HCT116 (cell line): ENCODE measurements at regions not wholly inside any gene's neighbourhood (a gene's known extent, or its start where the extent isn't known, plus 50 kb on each side); places are given as distances from the start of the nearest gene placed in this dataset.

ENCODE experiments used
- ATAC-seq: fragments of 200-7000 bp; cut with Tn5 transposase; 2 replicates; pipeline ENCODE4 v1.9.1; 2020; ENCODE audit warnings: mild to moderate bottlenecking, moderate library complexity
- BruUV-seq: library from RNA; stranded (reverse); fragments of 400-500 nt; replicated peaks from 2 replicates; lab custom pipeline; 2021; lab: Mats Ljungman, UMichigan
- CTCF ChIA-PET: fragments of 300-600 bp; sonication (Branson Sonifier 250); formaldehyde crosslinking; loops from one replicate; lab custom pipeline; 2021; ENCODE audit warnings: antibody characterized with exemption; lab: Charles Lee
- POLR2A ChIA-PET: fragments of 300-600, 350-600 bp; sonication (Branson Sonifier 250); formaldehyde crosslinking; loops from one replicate; lab custom pipeline; 2021; ENCODE audit warnings: antibody characterized with exemption; lab: Charles Lee
- RAD21 ChIA-PET, 2 experiments: fragments of 300-600 bp; sonication (Branson Sonifier 250); formaldehyde crosslinking; loops; one replicate each; lab custom pipeline; 2023; ENCODE audit warnings: low total read pairs in 2 of 2; ENCODE audit not compliant: uncharacterized antibody in 2 of 2, unreplicated experiment in 2 of 2, low non-redundant PET in 1 of 2; lab: Charles Lee
- DNase-seq: peaks from one replicate; pipeline ENCODE4 v3.0.0-alpha.2; 2010; ENCODE audit warnings: low read depth, low spot score
- H2AFZ ChIP-seq: fragments of 200-600 bp; shearing (Covaris generic), sonication (generic); 2 replicates; pipeline ENCODE4 v1.6.1; 2017; ENCODE audit warnings: low read depth, mixed run types, mixed read lengths, antibody characterized with exemption, low read length; ENCODE audit not compliant: poor library complexity, severe bottlenecking
- H3K27ac ChIP-seq: 2 replicates; pipeline ENCODE4 v1.5.1; 2012; ENCODE audit warnings: low read depth, low read length
- H3K27me3 ChIP-seq: fragments of 200-600 bp; sonication (generic); 2 replicates; pipeline ENCODE4 v1.6.1; 2016; ENCODE audit warnings: mixed run types, low read length, mixed read lengths; ENCODE audit not compliant: insufficient read depth
- H3K36me3 ChIP-seq, 2 experiments: fragments of 200-500 bp in 1 of 2; fragments of 200-600 bp in 1 of 2; sonication (Bioruptor generic) in 1 of 2; sonication (generic) in 1 of 2; 2 replicates each; pipeline versions ENCODE4 v1.5.1 to v1.6.1; 2014 to 2016; ENCODE audit warnings: low read length in 2 of 2, inconsistent platforms in 1 of 2, mixed read lengths in 1 of 2, mixed run types in 1 of 2; ENCODE audit not compliant: insufficient read depth in 2 of 2, control insufficient read depth in 1 of 2
- H3K4me1 ChIP-seq, 2 experiments: fragments of 200-600 bp in 1 of 2; sonication (generic) in 1 of 2; 2 replicates each; pipeline versions ENCODE4 v1.5.1 to v1.6.1; 2012 to 2017; ENCODE audit warnings: low read length in 2 of 2, inconsistent platforms in 1 of 2, mild to moderate bottlenecking in 1 of 2, mixed read lengths in 1 of 2, mixed run types in 1 of 2, moderate library complexity in 1 of 2; ENCODE audit not compliant: insufficient read depth in 2 of 2, control insufficient read depth in 1 of 2
- H3K4me2 ChIP-seq: fragments of 200-600 bp; sonication (generic); 2 replicates; pipeline ENCODE4 v1.6.1; 2017; ENCODE audit warnings: mixed run types, low read length, mixed read lengths
- H3K4me3 ChIP-seq, 2 experiments: fragments of 200-600 bp in 1 of 2; sonication (generic) in 1 of 2; replicated peaks in 1 of 2; 2 replicates each; pipeline ENCODE4 v1.5.1; 2011 to 2016; ENCODE audit warnings: low read length in 2 of 2, control low read depth in 1 of 2, low read depth in 1 of 2, mild to moderate bottlenecking in 1 of 2, mixed read lengths in 1 of 2, mixed run types in 1 of 2
- H3K79me2 ChIP-seq: fragments of 200-600 bp; sonication (generic); 2 replicates; pipeline ENCODE4 v1.6.1; 2017; ENCODE audit warnings: mild to moderate bottlenecking, mixed run types, low read length, moderate library complexity, mixed read lengths; ENCODE audit not compliant: insufficient read depth
- H3K9ac ChIP-seq: fragments of 200-600 bp; sonication (generic); 2 replicates; pipeline ENCODE4 v1.6.1; 2016; ENCODE audit warnings: low read length, mixed read lengths
- H3K9me2 ChIP-seq: fragments of 200-600 bp; sonication (generic), shearing (Covaris generic); 2 replicates; pipeline ENCODE4 v1.6.1; 2017; ENCODE audit warnings: mixed run types, mild to moderate bottlenecking, moderate library complexity; ENCODE audit not compliant: insufficient read depth
- H3K9me3 ChIP-seq, 2 experiments: fragments of 200-500 bp in 1 of 2; fragments of 200-600 bp in 1 of 2; sonication (Bioruptor generic) in 1 of 2; sonication (generic) in 1 of 2; 2 replicates each; pipeline ENCODE4 v1.6.1; 2014 to 2017; ENCODE audit warnings: low read length in 2 of 2, mixed read lengths in 2 of 2, inconsistent platforms in 1 of 2, low read depth in 1 of 2, mild to moderate bottlenecking in 1 of 2, mixed run types in 1 of 2, moderate library complexity in 1 of 2; ENCODE audit not compliant: control insufficient read depth in 1 of 2, insufficient read depth in 1 of 2
- H4K20me1 ChIP-seq: fragments of 200-600 bp; sonication (generic), shearing (Covaris generic); 2 replicates; pipeline ENCODE4 v1.6.1; 2017; ENCODE audit warnings: mixed run types, mild to moderate bottlenecking, moderate library complexity; ENCODE audit not compliant: insufficient read depth
- CBX3 ChIP-seq: IDR thresholded peaks from 2 replicates; pipeline ENCODE4 v1.6.1; 2012; ENCODE audit warnings: low read depth
- CEBPB ChIP-seq: IDR thresholded peaks from 2 replicates; pipeline ENCODE4 v1.6.1; 2012; ENCODE audit warnings: low read depth
- EZH2 ChIP-seq: fragments of 200-600 bp; sonication (generic); IDR thresholded peaks from 2 replicates; pipeline ENCODE4 v1.6.1; 2017; ENCODE audit warnings: antibody characterized with exemption, mixed run types
- JUND ChIP-seq: IDR thresholded peaks from 2 replicates; pipeline ENCODE4 v1.6.1; 2012
- POLR2AphosphoS5 ChIP-seq: IDR thresholded peaks from 2 replicates; pipeline ENCODE4 v1.6.1; 2011; ENCODE audit warnings: mild to moderate bottlenecking, low read depth, low read length, moderate library complexity
- RAD21 ChIP-seq: IDR thresholded peaks from 2 replicates; pipeline ENCODE4 v1.6.1; 2012; ENCODE audit warnings: low read depth, mild to moderate bottlenecking
- SIN3A ChIP-seq: IDR thresholded peaks from 2 replicates; pipeline ENCODE4 v1.6.1; 2012; ENCODE audit warnings: low read depth
- SP1 ChIP-seq: IDR thresholded peaks from 2 replicates; pipeline ENCODE4 v1.6.1; 2012; ENCODE audit warnings: low read depth
- TCF7L2 ChIP-seq: IDR thresholded peaks from 2 replicates; pipeline ENCODE4 v1.7.0; 2011; ENCODE audit warnings: borderline replicate concordance, inconsistent platforms; ENCODE audit not compliant: insufficient read depth, insufficient read length; ENCODE audit errors: extremely low read depth
- intact Hi-C: fragments of 100-400 bp; cut with micrococcal nuclease; formaldehyde crosslinking; loops from 2 replicates; pipeline ENCODE4 v1.10.0; 2022
- TF ChIP-seq, protein P1 (sequence below): IDR thresholded peaks from 2 replicates; pipeline ENCODE4 v1.6.1; 2011; ENCODE audit warnings: mild to moderate bottlenecking, low read length, moderate library complexity; ENCODE audit not compliant: insufficient replicate concordance; ENCODE audit errors: extremely low read depth
- TF ChIP-seq, protein P2 (sequence below): IDR thresholded peaks from 2 replicates; pipeline ENCODE4 v1.6.1; 2012
- TF ChIP-seq, protein P3 (sequence below), 3 experiments: fragments of 200-600 bp in 1 of 3; sonication (generic) in 1 of 3; IDR thresholded peaks in 2 of 3; conservative IDR thresholded peaks in 1 of 3; 2 replicates each; pipeline ENCODE4 v1.5.1; 2012 to 2017; ENCODE audit warnings: low read depth in 2 of 3, low read length in 2 of 3, antibody characterized with exemption in 1 of 3, borderline replicate concordance in 1 of 3, control low read depth in 1 of 3, mild to moderate bottlenecking in 1 of 3, mixed read lengths in 1 of 3, mixed run types in 1 of 3, moderate library complexity in 1 of 3; ENCODE audit not compliant: insufficient read depth in 1 of 3
- TF ChIP-seq, protein P4 (sequence below): IDR thresholded peaks from 2 replicates; pipeline ENCODE4 v1.6.1; 2012

DNA sequence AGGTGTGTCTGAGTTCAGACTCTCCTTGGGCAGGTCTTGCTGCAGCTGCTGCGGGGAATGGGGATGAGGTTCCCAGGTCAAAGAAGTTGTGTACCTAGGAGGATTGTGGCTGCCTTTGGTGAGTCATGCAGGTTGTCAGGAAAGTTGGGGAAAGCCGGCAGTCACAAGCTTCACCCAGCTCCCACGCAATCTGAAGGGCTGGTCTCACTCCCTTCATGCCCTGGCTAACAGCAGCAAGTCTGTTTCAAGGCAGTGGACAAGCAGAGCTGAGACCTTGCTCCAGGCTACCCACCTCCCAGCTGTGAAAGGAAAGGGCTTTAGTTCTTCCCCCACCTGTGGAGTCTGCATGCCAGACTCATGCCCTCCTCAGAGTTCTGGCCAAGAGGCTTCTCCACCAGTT is 287.2 kb downstream of the DTHD1 start:
- H3K36me3 ChIP-seq: no peaks in the 10 kb centered on the region
- no TSS peak for BruUV-seq
- TF ChIP-seq, protein P1, sequence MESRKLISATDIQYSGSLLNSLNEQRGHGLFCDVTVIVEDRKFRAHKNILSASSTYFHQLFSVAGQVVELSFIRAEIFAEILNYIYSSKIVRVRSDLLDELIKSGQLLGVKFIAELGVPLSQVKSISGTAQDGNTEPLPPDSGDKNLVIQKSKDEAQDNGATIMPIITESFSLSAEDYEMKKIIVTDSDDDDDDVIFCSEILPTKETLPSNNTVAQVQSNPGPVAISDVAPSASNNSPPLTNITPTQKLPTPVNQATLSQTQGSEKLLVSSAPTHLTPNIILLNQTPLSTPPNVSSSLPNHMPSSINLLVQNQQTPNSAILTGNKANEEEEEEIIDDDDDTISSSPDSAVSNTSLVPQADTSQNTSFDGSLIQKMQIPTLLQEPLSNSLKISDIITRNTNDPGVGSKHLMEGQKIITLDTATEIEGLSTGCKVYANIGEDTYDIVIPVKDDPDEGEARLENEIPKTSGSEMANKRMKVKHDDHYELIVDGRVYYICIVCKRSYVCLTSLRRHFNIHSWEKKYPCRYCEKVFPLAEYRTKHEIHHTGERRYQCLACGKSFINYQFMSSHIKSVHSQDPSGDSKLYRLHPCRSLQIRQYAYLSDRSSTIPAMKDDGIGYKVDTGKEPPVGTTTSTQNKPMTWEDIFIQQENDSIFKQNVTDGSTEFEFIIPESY: no peak
- no peak for TF ChIP-seq RAD21
- TF ChIP-seq TCF7L2: no peak
- TF ChIP-seq EZH2: no peak
- TF ChIP-seq POLR2AphosphoS5: no peak
- no peak for TF ChIP-seq CEBPB
- TF ChIP-seq, protein P2, sequence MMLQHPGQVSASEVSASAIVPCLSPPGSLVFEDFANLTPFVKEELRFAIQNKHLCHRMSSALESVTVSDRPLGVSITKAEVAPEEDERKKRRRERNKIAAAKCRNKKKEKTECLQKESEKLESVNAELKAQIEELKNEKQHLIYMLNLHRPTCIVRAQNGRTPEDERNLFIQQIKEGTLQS: no peak
- H3K9ac ChIP-seq: no peak overlapping the region
- no peaks in the 10 kb centered on the region for H4K20me1 ChIP-seq
- ChIA-PET RAD21 (no interaction called here), POLR2A (no interaction called here), CTCF (no interaction called here)
- H3K27ac ChIP-seq: no peak overlapping the region
- no peak overlapping the region for H3K4me3 ChIP-seq
- DNase-seq: no peak
- no peaks in the 10 kb centered on the region for H3K4me1 ChIP-seq
- H3K27me3 ChIP-seq: no peaks in the 10 kb centered on the region
- no peak overlapping the region for H3K4me2 ChIP-seq
- H2AFZ ChIP-seq: no peak overlapping the region
- no peaks in the 10 kb centered on the region for H3K9me3 ChIP-seq
- no peaks in the 10 kb centered on the region for H3K9me2 ChIP-seq
- ATAC-seq: no peak
- intact Hi-C loops: no loop called here
- H3K79me2 ChIP-seq: no peaks in the 10 kb centered on the region

DNA sequence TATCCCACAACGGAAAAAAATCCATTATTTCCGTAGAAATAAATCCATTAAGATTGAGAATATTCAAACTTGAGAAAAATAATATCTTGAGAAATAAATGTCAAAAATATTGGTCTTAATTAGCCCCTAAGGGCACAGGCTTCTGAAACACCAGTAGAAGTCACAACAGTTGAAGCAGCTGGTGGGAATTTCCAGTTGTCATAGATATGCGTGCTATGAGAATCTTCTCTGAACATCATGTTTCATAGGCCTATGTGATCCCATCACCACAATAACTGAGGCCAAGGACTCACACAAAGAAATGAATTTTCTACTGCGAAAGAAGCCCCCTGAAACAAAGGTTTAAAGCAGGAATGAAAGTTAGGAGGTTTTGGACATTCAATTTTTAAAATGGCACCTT is 292.0 kb downstream of the DTHD1 start:
- Histone ChIP-seq H3K36me3 (no peaks in the 10 kb centered on the region), H3K4me3 (no peak overlapping the region)
- ATAC-seq: no peak
- TF ChIP-seq RAD21 (no peak), SIN3A (no peak), TCF7L2 (no peak), SP1 (no peak), CBX3 (no peak), JUND (no peak), EZH2 (no peak)
- TF ChIP-seq, protein P3, sequence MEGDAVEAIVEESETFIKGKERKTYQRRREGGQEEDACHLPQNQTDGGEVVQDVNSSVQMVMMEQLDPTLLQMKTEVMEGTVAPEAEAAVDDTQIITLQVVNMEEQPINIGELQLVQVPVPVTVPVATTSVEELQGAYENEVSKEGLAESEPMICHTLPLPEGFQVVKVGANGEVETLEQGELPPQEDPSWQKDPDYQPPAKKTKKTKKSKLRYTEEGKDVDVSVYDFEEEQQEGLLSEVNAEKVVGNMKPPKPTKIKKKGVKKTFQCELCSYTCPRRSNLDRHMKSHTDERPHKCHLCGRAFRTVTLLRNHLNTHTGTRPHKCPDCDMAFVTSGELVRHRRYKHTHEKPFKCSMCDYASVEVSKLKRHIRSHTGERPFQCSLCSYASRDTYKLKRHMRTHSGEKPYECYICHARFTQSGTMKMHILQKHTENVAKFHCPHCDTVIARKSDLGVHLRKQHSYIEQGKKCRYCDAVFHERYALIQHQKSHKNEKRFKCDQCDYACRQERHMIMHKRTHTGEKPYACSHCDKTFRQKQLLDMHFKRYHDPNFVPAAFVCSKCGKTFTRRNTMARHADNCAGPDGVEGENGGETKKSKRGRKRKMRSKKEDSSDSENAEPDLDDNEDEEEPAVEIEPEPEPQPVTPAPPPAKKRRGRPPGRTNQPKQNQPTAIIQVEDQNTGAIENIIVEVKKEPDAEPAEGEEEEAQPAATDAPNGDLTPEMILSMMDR (IDR thresholded peaks at IDR 0.05 in 2 of 3, conservative IDR thresholded peaks at IDR 0.05 in 1 of 3; ENCODE audit: borderline replicate concordance in 1 of 3, insufficient read depth in 1 of 3, low read depth in 2 of 3, low read length in 2 of 3): no peak
- TF ChIP-seq, protein P1: no peak
- TF ChIP-seq, protein P4, sequence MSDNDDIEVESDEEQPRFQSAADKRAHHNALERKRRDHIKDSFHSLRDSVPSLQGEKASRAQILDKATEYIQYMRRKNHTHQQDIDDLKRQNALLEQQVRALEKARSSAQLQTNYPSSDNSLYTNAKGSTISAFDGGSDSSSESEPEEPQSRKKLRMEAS: no peak
- TF ChIP-seq, all 23 proteins: peak for 0
- Histone ChIP-seq H3K9me3 (no peaks in the 10 kb centered on the region), H3K9ac (no peak overlapping the region), H3K9me2 (no peaks in the 10 kb centered on the region), H4K20me1 (no peaks in the 10 kb centered on the region), H3K79me2 (no peaks in the 10 kb centered on the region), H3K27ac (no peak overlapping the region), H3K4me1 (no peaks in the 10 kb centered on the region), H3K4me2 (no peak overlapping the region), H3K27me3 (no peaks in the 10 kb centered on the region), H2AFZ (no peak overlapping the region)
- no peak for DNase-seq
- ChIA-PET POLR2A (no interaction called here), RAD21 (no interaction called here), CTCF (no interaction called here)
- intact Hi-C loops: no loop called here
- BruUV-seq: no TSS peak
